AG09319 (cell line): ENCODE measurements at regions not wholly inside any gene's neighbourhood (a gene's known extent, or its start where the extent isn't known, plus 50 kb on each side); places are given as distances from the start of the nearest gene placed in this dataset.

Experiments used
- DNase-seq: peaks from one replicate; pipeline ENCODE4 v3.0.0-alpha.2; 2010; ENCODE audit warnings: low read depth; ENCODE audit errors: extremely low read depth
- CTCF ChIP-seq: IDR thresholded peaks from 2 replicates; pipeline ENCODE4 v1.5.1; 2011; ENCODE audit warnings: low read depth, mild to moderate bottlenecking, inconsistent platforms, low read length, moderate library complexity

GRCh38 chr17:55829995-55830612, 79.3 kb downstream of the PCTP start:
- TF ChIP-seq CTCF = no peak
- DNase-seq = no peak

GRCh38 chr17:55830699-55831471, 80.0 kb downstream of the PCTP start:
- no peak for DNase-seq
- no peak for TF ChIP-seq CTCF

- DNase-seq = no peak
- TF ChIP-seq CTCF = no peak
Measured at GRCh38 chr17:55833306-55833705, 82.5 kb downstream of the PCTP start.

GRCh38 chr17:55842405-55843158, 91.7 kb downstream of the PCTP start:
- no peak for DNase-seq
- TF ChIP-seq CTCF = no peak

GRCh38 chr17:55843785-55844184, 92.9 kb downstream of the PCTP start:
- no peak for TF ChIP-seq CTCF
- DNase-seq = no peak

- TF ChIP-seq CTCF = peak; percentile 72
- DNase-seq = peak; percentile 14
Measured at GRCh38 chr17:55845385-55845784, 94.5 kb downstream of the PCTP start.

- no peak for DNase-seq
- no peak for TF ChIP-seq CTCF
Measured at GRCh38 chr17:55846745-55847144, 95.9 kb downstream of the PCTP start.
